ENCODE measurements at regions not wholly inside any gene's neighbourhood (a gene's known extent, or its start where the extent isn't known, plus 50 kb on each side); places are given as distances from the start of the nearest gene placed in this dataset.
A peak's percentile ranks its signal among the peaks of the same experiment; 100 is the strongest.

GRCh38 chr12:90037740-90038139 is 329.1 kb upstream of the ATP2B1 start:
- no peak for DNase-seq

GRCh38 chr12:90036637-90037036 is 328.0 kb upstream of the ATP2B1 start:
- DNase-seq = no peak

GRCh38 chr12:90030726-90031125 is 322.1 kb upstream of the ATP2B1 start:
- no peak for DNase-seq

DNA sequence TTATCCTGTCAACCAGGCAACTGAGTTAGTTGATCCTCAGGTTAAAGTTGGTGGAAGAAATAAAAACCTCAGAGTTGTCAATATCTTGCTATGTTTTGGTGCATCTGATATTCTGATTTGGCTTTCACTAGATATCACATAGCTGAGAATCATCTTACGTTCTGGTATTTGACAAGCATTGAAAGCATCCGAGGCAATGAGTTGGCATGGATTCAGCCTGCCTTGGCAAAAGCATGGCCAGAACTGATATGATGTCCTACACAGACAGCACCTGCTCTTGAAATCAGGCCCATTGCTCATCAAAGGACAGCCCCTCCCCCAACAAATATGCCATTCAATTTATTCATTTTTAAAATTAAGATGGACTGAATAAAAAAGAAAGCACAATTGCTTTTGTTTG is 320.7 kb upstream of the ATP2B1 start:
- DNase-seq = no peak

DNA sequence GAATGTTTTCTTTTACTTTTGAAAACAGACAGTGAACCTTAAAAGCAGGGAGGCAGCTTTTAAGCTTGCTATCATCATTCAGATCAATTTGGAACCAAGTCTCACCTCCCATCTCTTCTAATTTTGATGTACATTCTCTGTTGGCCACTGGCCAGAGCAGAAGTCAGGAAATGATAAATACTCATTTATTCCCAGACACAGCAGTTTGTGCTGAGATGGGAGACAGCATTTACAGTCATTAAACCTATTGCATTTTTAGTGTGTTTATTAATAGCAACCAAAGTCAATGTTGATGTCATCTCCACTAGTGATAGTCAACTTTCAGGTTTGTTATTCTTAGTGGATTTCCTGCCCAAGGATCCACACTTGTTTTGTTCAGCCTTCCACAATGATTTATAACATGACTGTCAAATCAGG is 320.0 kb upstream of the ATP2B1 start:
- no peak for DNase-seq

DNA sequence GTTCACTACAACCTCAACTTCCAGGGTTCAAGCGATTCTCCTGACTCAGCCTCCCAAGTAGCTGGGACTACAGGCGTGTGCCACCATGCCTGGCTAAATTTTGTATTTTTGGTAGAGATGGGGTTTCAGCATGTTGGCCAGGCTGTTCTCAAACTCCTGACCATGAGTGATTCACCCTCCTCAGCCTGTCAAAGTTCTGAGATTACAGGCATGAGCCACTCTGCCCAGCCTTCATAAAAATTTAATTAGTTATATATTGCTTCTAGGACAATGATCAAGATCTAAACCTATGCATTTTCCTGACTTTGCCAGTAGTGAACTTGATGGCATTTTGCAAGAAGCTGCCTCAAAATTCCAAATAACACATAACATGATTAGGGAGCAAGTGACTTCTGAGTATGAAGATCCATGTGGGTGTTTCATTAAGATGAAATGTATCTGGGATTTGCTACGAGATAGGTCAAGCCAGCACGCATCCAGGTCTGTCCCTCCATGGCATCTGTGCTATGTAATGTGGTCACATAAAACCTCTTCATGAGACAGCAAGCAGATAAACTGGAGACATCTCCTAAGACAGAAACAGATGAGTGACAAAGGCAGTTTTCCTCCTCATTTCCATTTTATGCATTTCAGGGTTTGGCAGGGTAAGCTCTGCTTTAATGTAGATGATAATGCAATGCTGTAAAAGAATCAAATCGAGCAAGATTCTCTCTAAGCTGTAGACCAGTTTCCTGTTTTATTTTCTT is 319.4 kb upstream of the ATP2B1 start:
- no peak for DNase-seq

GRCh38 chr12:90027041-90027440 is 318.4 kb upstream of the ATP2B1 start:
- DNase-seq = no peak

- DNase-seq = no peak
Measured at GRCh38 chr12:90026516-90026915, 317.9 kb upstream of the ATP2B1 start.

DNA sequence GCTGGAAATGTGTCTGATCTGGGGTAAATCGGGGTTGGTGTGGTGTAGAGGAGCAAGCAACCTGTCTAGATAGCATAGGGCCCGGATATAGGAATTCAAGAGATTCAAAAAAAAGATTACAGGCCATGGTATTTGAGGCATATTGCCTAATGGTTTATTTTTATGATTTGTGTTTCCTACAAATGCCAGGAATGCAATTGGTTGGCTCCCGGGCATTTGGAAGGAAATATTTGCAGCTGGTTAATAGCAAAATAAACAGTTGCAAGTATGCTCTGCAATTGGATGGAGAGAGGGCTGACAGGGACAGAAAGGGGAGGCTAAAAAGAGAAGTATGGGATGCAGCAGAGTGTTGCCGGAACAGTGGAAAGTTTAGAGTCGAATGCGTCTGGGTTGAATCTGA is 315.6 kb upstream of the ATP2B1 start:
- no peak for DNase-seq

- DNase-seq = no peak
Measured at GRCh38 chr12:90023207-90023900, 314.7 kb upstream of the ATP2B1 start.

DNA sequence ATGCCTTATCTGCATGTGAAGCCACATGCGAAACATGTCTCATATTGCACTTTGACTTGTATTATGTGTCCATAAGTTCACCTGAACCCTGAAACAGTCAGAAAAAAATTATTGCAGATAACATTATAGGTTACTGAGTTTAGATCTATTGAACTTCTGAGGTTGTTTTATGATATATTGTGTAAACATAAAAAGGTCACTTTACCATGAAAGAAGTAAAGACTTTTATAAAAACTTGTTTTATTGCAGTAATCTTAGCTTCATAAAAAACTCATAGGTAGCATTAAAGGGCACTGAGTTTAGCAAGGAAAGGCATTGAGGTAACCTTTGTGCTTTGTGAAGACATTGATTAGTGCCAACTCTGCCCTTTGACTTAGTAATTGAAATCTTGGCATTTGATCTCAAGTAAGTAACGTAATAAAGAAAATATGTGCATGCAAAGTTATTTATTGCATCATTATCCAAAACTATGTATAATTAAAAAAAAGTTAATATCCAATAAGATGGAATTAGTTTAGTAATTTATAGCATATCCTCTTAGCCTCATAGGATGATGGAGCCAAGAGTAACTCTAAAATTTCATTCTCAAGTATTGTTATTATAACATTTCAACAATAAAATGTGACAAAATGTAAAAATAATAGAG is 313.3 kb upstream of the ATP2B1 start:
- no peak for DNase-seq

GRCh38 chr12:90020881-90021280 is 312.2 kb upstream of the ATP2B1 start:
- DNase-seq = no peak

GRCh38 chr12:90020436-90020835 is 311.8 kb upstream of the ATP2B1 start:
- DNase-seq = peak in 1 of 51 donors; percentile 34

DNA sequence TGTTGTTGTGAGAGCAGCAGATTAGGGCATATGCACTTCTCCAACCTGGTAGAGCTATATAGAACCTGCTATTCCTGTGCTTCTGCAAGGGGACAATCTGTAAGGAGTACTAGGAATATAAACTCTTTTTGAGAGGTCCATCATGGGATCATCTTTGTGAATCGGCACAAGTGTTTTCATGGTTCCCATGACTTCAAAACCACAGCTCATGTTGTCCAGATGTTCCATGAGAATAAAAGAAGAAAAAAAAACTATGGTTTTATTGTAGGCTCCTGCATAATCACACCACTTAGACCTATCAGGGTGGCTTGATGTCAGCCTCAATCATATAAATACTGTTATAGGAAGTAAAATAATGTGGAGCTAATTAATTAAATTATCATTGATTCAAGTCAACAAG is 311.4 kb upstream of the ATP2B1 start:
- DNase-seq = no peak

GRCh38 chr12:90017316-90017715 is 308.7 kb upstream of the ATP2B1 start:
- DNase-seq = no peak

- DNase-seq = peak in 1 of 51 donors; percentile 37
Measured at GRCh38 chr12:90015228-90015627, 306.6 kb upstream of the ATP2B1 start.

DNA sequence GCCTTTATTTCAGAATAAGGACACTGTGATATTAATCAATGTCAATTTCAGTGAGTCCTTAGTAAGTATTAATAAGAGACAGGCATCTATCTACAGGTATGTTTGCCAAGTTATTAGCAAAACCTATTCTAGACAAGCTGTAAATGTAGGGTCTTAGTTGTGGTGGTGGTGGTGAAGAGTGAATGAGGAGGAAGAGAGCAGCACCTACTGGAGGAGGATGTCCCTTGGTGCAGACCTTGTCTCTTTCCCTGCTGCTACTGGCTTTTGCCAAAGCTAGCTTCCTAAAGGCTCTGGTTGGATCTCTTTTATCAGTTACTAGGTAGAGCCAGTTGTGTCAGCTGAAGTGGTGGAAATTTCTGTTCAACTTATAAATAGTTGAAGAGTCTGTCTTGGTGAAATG is 304.8 kb upstream of the ATP2B1 start:
- DNase-seq = no peak

GRCh38 chr12:90010089-90010488 is 301.5 kb upstream of the ATP2B1 start:
- no peak for DNase-seq

GRCh38 chr12:90008277-90008676 is 299.6 kb upstream of the ATP2B1 start:
- DNase-seq = peak in 1 of 51 donors; percentile 20

- DNase-seq = no peak
Measured at GRCh38 chr12:90004319-90005074, 295.9 kb upstream of the ATP2B1 start.

- DNase-seq = no peak
Measured at GRCh38 chr12:90003688-90004087, 295.1 kb upstream of the ATP2B1 start.

DNA sequence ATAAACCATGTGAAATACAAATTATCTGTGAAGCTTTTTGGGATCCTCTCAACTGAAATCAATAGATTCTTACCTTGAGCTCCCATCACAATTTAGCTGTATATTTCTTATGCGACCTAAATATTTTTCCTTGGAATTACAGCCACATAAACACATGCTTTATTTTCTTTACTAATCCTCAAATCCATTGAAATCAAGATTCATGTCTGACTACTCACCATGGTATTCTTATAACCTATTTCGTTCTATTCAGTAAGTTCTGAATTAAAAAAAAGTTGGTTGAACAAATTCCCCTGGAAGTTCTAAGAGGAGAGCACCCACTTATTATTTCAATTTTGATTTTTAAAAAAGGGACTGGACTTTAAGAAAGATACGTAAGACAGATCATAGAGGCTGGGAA is 292.1 kb upstream of the ATP2B1 start:
- no peak for DNase-seq

All from hypothalamus (tissue), 51 donors.